HCT116 (cell line): ENCODE measurements at regions not wholly inside any gene's neighbourhood (a gene's known extent, or its start where the extent isn't known, plus 50 kb on each side); places are given as distances from the start of the nearest gene placed in this dataset.

ENCODE experiments used
- EZH2 ChIP-seq: fragments of 200-600 bp; sonication (generic); IDR thresholded peaks from 2 replicates; pipeline ENCODE4 v1.6.1; 2017; ENCODE audit warnings: antibody characterized with exemption, mixed run types
- POLR2AphosphoS5 ChIP-seq: IDR thresholded peaks from 2 replicates; pipeline ENCODE4 v1.6.1; 2011; ENCODE audit warnings: mild to moderate bottlenecking, low read depth, low read length, moderate library complexity
- TF ChIP-seq, protein P1 (sequence below): IDR thresholded peaks from 2 replicates; pipeline ENCODE4 v1.6.1; 2012

DNA sequence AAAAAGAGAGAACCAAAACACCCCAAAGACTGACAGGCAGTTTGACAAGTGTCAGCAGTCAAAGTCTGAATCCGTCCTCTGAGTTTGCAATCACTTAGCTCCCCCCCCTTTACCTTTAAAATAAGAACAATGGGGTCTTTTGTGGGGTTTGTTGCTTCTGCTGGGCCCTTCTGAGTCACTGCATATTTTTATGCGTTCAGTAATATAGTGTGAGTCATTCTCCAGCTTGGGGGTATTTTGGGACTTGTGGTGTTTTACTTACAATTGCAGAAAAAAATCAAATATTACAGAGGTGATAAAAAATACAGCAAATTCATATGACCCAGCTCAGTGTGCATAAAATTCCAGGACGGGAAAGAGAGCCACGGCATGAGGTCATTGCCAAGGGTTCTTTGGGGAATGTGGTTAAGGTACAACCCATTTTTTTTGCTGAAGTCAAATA is 120.1 kb downstream of the CYLD start:
- no peak for TF ChIP-seq POLR2AphosphoS5
- no peak for TF ChIP-seq EZH2
- TF ChIP-seq, protein P1, sequence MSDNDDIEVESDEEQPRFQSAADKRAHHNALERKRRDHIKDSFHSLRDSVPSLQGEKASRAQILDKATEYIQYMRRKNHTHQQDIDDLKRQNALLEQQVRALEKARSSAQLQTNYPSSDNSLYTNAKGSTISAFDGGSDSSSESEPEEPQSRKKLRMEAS, result no peak
